ENCODE measurements at regions not wholly inside any gene's neighbourhood (a gene's known extent, or its start where the extent isn't known, plus 50 kb on each side); places are given as distances from the start of the nearest gene placed in this dataset.

GRCh38 chr2:120575966-120576365 is 159.7 kb upstream of the GLI2 start:
- TF ChIP-seq CTCF (IDR thresholded peaks at IDR 0.05) (no peak), POLR2A (IDR thresholded peaks at IDR 0.05) (no peak)
